ENCODE measurements at regions not wholly inside any gene's neighbourhood (a gene's known extent, or its start where the extent isn't known, plus 50 kb on each side); places are given as distances from the start of the nearest gene placed in this dataset.

GRCh38 chr13:83223546-83223945, 658.7 kb downstream of the SLITRK1 start:
- TF ChIP-seq CTCF (IDR thresholded peaks at IDR 0.05; ENCODE audit: low read depth, low read length) (no peak), POLR2A (IDR thresholded peaks at IDR 0.05; ENCODE audit: extremely low read depth, insufficient read length) (no peak), MAX (IDR thresholded peaks at IDR 0.05; ENCODE audit: low read depth, low read length) (no peak)
